ENCODE measurements at regions not wholly inside any gene's neighbourhood (a gene's known extent, or its start where the extent isn't known, plus 50 kb on each side); places are given as distances from the start of the nearest gene placed in this dataset.

GRCh38 chr4:59983852-59984251 is 1216.3 kb upstream of the ADGRL3 start:
- H3K36me3 ChIP-seq, result no peaks in the 10 kb centered on the region
- no peak overlapping the region for H3K4me3 ChIP-seq
- no peak for TF ChIP-seq POLR2AphosphoS5 (IDR thresholded peaks at IDR 0.05)
- TF ChIP-seq EP300 (IDR thresholded peaks at IDR 0.05), result no peak
- TF ChIP-seq CTCF (IDR thresholded peaks at IDR 0.05), result no peak
- TF ChIP-seq POLR2A (IDR thresholded peaks at IDR 0.05), result no peak
- 41 to 66% (median 48%) methylated on average over 1 of the region's 1 CpG for WGBS, 5 donors
- intact Hi-C loops (cut with DNase I; ENCODE audit: low total_unique reads), result no loop called here
- no peaks in the 10 kb centered on the region for H3K4me1 ChIP-seq
- no peaks in the 10 kb centered on the region for H3K27me3 ChIP-seq
- DNase-seq, result no peak
- H3K27ac ChIP-seq, result no peak overlapping the region
- H3K9me3 ChIP-seq, result no peaks in the 10 kb centered on the region

DNA sequence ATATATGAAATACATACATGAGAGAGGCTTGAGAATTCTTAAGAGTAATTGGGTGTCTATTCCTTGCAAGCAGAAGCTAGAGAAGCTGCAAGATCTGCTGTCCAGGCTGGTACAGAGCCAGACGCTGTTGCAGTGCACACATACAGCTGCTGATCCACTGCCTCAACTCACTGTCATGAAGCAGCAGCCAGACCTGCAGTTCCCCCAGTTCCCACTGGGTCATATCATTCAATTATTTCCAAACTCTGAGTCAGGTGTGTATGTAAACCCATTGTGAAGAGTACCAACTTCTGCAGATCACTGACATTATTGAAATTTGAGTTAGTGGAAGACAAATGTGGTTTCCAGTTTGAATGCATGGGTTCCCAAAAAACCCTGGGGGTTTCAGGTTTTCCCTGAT is 1212.8 kb upstream of the ADGRL3 start:
- H3K9me3 ChIP-seq, result no peaks in the 10 kb centered on the region
- WGBS, 5 donors, result 78 to 89% (median 82%) methylated on average over 1 of the region's 1 CpG
- no peak overlapping the region for H3K4me3 ChIP-seq
- intact Hi-C loops (cut with DNase I; ENCODE audit: low total_unique reads), result no loop called here
- H3K27me3 ChIP-seq, result no peaks in the 10 kb centered on the region
- no peak for DNase-seq
- H3K4me1 ChIP-seq, result no peaks in the 10 kb centered on the region
- H3K27ac ChIP-seq, result no peak overlapping the region
- TF ChIP-seq EP300 (IDR thresholded peaks at IDR 0.05) (no peak), CTCF (IDR thresholded peaks at IDR 0.05) (no peak), POLR2AphosphoS5 (IDR thresholded peaks at IDR 0.05) (no peak), POLR2A (IDR thresholded peaks at IDR 0.05) (no peak)
- H3K36me3 ChIP-seq, result no peaks in the 10 kb centered on the region

DNA sequence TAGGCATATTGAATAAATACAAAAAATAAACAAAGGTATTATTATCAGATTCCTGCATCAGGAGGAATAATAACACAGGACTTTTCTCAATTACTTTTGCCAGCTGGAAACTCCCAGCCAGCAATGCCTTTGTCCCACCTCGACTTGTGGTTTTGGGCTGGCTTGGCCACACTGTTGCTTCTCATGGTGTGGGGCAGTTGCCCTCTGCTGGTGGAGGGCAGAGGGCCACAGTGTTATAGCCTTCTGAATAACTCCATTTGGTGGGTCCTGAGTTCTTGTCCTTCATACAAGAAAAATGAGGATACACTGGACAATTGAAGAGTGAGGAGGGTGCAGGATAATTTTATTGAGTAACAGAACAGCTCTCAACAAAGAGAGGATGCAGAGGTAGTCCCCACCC is 1206.0 kb upstream of the ADGRL3 start:
- intact Hi-C loops (cut with DNase I; ENCODE audit: low total_unique reads), result no loop called here
- Histone ChIP-seq H3K36me3 (no peaks in the 10 kb centered on the region), H3K27me3 (no peaks in the 10 kb centered on the region), H3K27ac (no peak overlapping the region), H3K4me1 (no peaks in the 10 kb centered on the region), H3K4me3 (no peak overlapping the region), H3K9me3 (peaks cover 0 to 50% (median 8%) of the 10 kb centered on the region in 4 donors)
- 32 to 61% (median 49%) methylated on average over 1 of the region's 1 CpG for WGBS, 5 donors
- TF ChIP-seq EP300 (IDR thresholded peaks at IDR 0.05), result no peak
- no peak for DNase-seq

- Histone ChIP-seq H3K4me1 (no peaks in the 10 kb centered on the region), H3K36me3 (no peaks in the 10 kb centered on the region), H3K27me3 (no peaks in the 10 kb centered on the region), H3K4me3 (no peak overlapping the region), H3K9me3 (peaks cover 0 to 27% (median 11%) of the 10 kb centered on the region in 4 donors), H3K27ac (no peak overlapping the region)
- WGBS, 5 donors, result 35 to 45% (median 43%) methylated on average over 3 of the region's 3 CpGs
- TF ChIP-seq EP300 (IDR thresholded peaks at IDR 0.05) (no peak), CTCF (IDR thresholded peaks at IDR 0.05) (no peak), POLR2AphosphoS5 (IDR thresholded peaks at IDR 0.05) (no peak), POLR2A (IDR thresholded peaks at IDR 0.05) (no peak)
- intact Hi-C loops (cut with DNase I; ENCODE audit: low total_unique reads), result no loop called here
- DNase-seq, result no peak
These were observed 1197.4 kb upstream of the ADGRL3 start for GRCh38 chr4:60002603-60003337.

GRCh38 chr4:60013464-60014184 is 1186.5 kb upstream of the ADGRL3 start:
- 85 to 94% (median 91%) methylated on average over 2 of the region's 2 CpGs for WGBS, 5 donors
- Histone ChIP-seq H3K36me3 (no peaks in the 10 kb centered on the region), H3K27me3 (no peaks in the 10 kb centered on the region), H3K4me1 (no peaks in the 10 kb centered on the region), H3K27ac (no peak overlapping the region), H3K4me3 (no peak overlapping the region), H3K9me3 (no peaks in the 10 kb centered on the region)
- TF ChIP-seq EP300 (IDR thresholded peaks at IDR 0.05) (no peak), CTCF (IDR thresholded peaks at IDR 0.05) (no peak), POLR2A (IDR thresholded peaks at IDR 0.05) (no peak), POLR2AphosphoS5 (IDR thresholded peaks at IDR 0.05) (no peak)
- no peak for DNase-seq
- intact Hi-C loops (cut with DNase I; ENCODE audit: low total_unique reads), result no loop called here
